HUDEP-2 (cell line): ENCODE measurements at regions not wholly inside any gene's neighbourhood (a gene's known extent, or its start where the extent isn't known, plus 50 kb on each side); places are given as distances from the start of the nearest gene placed in this dataset.
"Not testable (repeated sequence)": the region's sequence is repeated elsewhere in the genome, so short reads cannot be mapped to it uniquely, and the experiment has no call there.

Experiments
- DNase-seq, 76 experiments: peaks; one replicate each; lab custom pipeline; 2025; ENCODE audit not compliant: unreplicated experiment in 76 of 76; lab: John Stamatoyannopoulos, UW

DNA sequence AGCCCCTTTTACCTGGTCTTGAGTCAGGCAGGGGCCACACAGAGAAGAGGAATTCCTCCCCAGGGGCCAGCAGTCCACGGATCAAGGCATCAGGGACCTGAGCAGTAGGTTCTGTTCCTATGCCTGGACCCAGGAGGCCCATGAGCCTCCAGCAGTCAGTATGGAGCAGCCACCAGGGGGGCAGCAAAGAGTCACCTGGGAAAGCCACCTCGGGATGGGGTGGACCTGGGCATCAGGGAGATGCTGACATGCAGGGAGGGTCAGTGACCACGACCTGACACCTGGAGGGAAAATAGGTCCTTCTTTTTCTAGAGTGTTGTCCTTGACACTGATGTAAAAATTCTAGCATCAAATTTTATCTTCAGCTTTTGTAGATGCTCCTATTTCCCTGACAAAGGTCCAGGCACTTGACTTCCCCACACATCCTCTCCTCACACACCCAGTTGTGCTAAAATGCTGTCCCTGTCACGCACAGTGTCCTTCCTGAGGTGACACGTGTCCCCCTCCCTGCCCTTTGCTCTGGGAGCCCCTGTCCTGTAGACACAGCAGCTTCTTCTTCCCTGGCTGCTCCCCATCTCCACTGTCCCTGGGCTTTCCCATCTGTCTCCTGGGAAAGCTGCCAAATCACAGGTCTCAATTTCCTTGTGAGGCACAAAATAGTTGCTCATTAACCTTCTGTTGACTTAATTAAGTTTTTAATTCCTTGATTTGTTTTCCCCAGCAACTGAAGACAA lies 70.0 kb upstream of the IGLL5 start:
- DNase-seq: no peak

DNA sequence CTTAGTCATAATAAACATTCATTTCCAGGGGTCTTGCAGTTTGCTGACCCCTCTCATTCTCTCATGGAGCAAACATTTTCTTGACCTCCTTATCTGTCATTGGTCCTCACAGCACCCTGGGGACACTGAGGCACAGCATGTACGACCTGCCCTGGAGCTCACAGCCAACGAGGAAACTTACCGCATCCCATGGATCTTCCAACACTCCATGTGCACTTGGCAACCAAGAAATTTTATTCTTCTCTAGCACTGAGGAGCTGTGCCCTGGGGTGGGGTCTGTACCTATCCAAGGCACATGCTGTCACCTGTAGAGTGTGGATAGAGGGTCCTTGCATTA lies 69.4 kb upstream of the IGLL5 start:
- no peak for DNase-seq

DNA sequence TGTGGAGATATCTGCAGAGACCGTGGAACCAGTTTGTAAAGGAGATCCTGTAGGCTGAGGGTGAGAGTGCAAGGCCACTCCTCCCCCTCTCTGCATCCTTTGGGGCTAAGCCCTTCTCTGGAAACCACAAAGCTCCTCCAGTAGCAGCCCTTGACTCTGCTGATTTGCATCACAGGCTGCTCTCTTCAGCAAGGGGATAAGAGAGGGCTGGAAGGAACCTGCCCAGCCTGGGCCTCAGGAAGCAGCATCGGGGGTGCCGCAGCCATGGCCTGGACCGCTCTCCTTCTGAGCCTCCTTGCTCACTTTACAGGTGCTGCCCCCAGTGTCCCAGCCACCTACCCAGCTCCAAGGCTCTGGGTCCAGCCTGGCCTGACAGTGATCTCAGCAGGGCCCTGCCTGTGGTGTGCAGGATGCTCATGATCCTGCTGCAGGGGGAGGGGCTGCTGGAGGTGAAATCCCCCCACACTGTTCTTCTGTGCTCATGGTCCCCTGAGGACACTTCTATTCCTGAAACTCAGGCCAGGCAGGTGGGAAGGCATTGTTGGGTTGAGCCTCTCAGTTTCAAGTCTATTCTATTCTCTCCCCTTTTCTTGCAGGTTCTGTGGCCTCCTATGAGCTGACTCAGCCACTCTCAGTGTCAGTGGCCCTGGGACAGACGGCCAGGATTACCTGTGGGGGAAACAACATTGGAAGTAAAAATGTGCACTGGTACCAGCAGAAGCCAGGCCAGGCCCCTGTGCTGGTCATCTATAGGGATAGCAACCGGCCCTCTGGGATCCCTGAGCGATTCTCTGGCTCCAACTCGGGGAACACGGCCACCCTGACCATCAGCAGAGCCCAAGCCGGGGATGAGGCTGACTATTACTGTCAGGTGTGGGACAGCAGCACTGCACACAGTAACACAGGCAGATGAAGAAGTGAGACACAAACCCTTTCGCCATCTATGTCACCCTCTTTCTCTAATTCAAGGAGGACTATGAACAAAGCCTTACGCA lies 68.5 kb upstream of the IGLL5 start:
- no peak for DNase-seq

DNA sequence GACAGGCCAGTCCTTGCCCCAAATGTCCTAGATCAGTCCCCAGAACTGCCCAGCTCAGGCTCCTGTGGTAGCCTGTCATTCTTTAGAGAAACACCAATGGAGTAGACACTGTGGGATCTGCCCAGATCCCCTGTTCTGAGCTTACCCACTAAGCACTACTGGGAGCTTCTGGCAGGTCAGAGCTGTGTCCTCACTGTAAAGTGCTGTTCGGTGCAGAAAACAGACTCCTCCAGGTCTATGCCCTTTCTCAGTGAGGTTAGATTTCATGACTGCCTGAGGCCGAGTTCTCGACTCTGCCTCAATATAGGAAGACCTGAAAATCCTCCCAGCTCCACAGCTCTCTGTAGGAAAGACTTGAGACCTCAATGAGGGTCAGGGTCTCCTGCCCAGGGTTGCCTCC lies 67.5 kb upstream of the IGLL5 start:
- DNase-seq: no peak

DNA sequence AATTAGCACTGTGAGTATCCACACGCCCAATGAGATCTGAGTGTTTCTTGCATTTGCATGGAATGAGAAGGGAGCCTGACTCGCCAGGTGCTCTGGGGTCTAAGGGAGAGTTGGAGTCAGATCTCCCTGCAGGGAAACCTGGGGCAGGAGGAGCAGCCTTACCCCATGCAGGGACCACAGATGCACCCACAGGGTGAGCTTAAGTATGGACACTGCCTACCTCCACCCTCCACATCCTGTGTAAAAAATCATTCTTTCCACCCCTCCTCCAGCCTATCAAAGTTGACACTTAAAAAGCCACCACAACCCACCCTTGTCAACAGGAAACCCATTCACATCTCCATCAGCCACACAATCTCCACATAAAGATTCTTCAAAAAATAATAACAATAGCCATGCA lies 67.0 kb upstream of the IGLL5 start:
- no peak for DNase-seq

DNA sequence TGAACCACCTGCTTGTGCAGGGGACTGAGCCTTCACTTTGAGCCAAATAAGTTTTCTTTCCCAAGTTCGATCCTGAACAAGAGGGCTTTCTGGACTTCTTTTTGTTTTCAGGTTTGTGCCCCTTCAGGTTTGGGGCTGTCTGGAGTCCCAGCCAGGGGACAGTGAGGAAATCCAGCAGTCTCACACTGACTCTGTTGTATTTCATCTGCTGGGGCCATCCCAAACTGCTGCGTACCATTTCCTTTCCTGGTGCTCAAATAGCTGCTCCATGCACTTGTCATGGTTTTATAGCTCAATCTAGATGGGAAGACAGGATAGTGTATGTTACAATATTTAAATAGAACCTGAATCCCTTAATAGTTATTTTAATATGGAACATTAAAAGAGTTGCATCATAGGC lies 66.3 kb upstream of the IGLL5 start:
- DNase-seq: no peak

DNA sequence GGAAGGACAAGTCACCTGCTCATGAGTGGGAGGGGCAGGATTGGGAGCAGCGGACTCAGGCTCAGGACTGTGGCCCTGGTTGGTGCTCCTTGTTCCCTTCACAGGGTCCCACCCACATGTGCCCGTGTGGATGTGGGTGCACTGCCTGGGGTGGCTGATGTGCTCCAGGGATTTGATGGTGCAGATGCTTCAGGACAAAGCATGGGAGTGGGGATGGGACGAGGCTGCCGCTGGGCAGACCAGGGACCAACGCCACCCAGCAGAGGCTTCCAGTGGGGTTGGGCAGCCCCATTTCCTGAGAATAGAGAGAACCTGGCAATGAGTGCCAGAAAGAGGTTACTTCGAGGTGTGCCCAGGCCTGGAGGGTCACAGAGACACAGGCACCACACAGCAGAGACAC lies 65.5 kb upstream of the IGLL5 start:
- DNase-seq: no peak

DNA sequence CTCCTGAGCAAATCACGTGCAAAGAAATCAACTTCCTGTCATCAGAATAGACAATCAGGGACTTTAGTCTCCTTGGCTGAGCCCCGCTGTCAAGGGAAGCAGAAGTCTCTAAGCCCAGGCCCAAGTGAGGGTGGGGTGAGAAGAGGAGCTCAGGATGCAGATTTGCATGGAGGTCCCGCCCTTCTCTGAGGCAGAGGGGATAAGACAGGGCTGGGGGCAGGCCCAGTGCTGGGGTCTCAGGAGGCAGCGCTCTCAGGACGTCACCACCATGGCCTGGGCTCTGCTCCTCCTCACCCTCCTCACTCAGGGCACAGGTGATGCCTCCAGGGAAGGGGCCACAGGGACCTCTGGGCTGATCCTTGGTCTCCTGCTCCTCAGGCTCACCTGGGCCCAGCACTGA lies 65.1 kb upstream of the IGLL5 start:
- not testable (repeated sequence) for DNase-seq

DNA sequence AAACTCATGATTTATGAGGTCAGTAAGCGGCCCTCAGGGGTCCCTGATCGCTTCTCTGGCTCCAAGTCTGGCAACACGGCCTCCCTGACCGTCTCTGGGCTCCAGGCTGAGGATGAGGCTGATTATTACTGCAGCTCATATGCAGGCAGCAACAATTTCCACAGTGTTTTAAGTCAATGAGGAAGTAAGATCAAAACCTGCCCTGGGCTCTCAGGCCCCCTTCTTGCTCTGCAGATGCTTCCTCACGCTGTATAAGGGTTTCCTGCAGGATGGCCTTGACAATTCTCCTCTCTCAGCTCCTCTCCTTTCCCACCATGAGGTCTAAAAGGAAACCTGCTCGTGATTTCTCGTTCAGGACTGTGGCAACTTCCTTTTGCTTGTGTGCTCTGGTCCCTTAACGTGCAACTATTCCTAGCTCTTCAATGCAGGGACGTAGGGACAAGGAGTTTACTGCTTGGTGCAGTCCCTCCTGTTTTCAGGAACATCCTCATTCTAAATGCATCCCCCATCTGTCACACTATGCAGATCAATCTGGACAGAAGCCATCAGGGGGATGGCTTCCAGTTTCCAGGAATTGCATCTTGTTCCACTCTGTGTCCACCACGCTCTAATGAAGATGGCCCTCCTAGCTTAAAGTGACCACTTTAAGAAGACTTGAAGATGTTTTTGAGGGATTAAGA lies 64.3 kb upstream of the IGLL5 start:
- no peak for DNase-seq

DNA sequence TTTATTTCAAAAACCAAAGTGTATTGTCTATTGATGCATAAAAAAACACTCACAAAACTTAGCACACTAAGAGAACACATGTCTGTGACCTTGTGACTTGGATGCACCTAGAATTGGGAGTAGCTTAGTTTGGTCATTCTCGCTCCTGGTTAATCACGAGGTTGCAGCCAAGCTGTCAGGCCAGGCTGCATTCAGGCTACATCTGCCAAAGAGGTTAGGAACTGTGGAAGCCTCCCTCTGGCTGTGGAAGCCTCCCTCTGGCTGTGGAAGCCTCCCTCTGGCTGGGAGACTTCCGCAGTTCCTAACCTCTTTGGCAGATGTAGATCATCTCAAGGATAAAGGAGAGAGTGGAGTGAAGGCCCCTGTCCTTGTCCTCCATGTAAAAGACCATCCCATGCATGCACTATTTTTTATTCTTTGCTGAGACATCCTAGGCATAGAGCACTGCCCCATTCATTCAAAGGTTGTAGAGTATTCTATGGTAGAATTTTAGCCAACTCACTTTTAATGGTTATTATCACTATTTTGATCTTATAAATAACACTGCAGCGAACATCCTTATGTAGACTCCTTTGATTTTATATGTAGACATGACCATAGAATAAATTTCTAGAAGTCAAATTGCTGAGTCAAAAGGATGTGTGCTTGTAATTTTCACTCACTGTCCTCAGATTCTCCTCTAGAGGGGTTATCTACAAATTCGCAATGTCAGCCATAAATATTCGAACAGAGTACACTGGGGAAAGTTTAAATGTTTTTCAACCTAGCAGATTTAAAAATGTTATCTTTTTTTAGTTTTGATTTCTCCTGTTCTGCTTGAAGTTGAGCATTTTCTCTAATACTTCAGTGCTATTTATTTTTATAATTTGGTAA lies 63.0 kb upstream of the IGLL5 start:
- DNase-seq: no peak

DNA sequence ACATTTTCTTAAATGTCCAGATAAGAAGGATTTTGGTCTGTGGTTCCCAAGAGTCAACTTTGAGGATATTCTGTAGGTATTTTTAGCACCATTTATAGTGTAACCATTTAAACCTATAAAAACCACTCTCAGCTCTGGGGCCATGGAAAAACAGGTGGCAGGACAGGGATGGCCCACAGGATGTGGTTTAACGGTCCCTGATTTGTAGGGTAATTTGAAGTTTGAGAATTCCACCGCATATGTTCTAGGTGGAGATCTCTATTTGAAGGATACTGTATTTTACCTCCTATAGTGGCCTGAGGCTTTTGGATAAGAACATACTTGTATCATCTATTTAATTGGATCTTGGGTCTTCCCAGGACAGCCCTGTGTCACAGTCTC lies 62.4 kb upstream of the IGLL5 start:
- no peak for DNase-seq

DNA sequence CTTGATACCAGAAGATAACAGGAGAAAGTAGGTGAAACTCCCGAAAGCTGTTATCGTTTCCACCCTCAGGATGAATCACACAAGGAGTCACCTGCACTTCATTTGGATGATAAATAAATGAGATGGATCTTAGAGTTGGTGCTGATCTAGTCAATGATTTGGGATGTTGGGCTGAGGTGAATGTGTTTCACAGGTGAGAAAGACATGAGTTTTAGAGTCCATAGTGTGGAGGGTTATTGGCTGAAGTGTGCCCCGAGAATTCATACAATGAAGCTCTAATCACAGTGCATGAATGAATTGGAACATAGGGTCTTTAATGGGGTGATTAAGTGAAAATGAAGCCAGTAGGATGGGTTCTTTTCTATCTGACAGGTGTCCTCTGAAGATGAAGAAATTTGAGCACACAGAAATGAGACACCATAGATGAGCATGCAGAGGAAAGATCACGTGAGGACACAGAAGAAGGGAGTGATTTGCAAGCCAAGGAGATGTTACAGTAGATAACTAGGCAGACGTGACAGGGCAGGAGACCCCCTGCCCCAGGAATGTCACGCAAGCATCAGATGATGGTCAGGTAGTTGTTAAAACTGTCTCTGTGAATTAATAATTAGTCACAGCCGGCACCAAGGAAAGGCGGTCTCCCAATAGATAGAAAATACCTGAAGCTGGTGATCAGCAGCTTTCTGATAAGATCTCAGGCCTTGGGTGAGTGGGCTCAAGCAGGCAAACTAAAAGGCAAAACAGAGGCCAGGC lies 60.3 kb upstream of the IGLL5 start:
- DNase-seq: no peak

DNA sequence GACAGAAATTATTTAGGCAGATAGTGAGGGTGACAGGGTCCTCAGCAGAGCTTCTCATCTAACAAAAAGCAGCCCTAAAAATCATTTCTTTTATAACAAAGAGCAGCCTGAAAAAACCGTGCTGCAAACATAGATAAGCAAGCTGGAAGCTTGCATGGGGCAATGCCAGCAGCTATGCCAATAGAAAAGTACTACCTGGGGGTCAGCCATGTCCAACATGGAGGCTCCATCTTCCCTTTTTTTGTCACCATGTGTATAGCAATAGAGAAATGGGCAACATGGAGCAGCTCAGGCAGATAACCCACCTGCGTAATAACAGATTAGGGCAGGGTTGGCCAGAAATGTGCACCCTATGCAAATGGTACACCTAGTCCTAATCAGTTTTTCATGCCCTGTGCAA lies 57.4 kb upstream of the IGLL5 start:
- no peak for DNase-seq

DNA sequence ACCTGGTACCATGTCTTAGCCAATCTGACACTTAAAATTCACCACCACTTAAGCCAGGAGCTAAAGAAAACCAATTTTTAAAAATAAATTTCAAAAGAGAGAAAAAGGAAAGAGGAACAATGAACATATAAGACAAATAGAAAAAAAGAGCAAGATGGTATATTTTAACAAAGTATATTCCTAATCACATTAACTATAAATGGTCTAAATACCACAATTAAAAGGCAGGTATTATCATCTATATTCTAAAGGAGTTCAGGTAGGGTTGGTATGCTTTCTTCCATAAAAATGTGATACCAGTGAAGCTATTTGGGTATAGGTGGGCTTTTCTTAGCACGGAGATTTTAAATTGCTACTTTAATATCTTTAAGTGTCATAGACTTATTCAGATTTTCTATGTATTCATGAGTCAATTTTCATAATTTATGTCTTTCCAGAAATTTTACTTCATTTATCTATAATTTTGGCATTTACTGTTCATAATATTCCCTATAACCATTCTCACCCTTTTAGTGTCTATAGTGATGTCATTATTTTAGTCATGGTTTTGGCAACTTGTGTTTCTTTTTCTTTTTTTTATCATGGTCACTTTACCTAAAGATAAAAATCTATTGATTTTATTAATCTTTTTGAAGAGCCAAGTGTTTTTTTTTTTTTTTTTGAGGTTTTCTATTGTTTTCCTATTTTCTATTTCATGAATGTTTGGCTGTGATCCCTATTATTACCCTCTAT lies 56.5 kb upstream of the IGLL5 start:
- no peak for DNase-seq

DNA sequence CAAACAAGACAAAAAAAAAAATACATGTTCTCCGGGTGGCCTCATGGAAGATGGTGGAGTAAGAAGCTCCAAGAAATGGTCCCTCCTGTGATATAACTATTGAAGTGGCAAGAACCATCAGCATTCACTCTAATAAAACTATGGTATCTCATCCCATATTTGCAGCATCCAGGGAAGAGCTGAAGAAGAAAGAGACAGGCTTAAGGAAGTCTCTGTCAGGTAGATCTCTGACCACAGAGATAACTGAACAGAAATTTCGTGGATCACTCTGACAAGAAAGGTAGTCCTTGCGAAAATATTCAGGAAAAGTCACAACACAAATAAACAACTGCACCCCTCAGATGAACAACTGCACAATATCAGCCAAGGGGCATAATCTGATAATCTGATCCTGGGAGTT lies 54.6 kb upstream of the IGLL5 start:
- no peak for DNase-seq

DNA sequence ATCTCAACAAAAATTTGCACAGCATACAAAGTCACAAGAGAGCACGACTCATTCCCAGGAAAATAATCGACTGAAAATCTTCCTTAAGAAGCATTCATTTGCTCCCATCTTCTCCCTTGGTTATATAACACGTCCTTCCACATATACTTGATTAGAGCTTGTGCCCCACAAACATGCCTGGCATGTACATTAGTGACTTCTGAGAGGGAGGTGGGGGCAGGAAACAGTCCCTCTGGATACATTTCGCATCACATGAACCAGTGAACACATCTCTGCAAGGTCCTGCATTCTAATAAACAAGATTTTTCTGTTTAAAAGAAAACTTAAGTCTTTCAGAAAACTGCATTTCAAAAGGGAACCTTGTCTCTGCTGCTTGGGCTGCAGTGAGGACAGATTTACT lies 54.1 kb upstream of the IGLL5 start:
- DNase-seq: no peak

DNA sequence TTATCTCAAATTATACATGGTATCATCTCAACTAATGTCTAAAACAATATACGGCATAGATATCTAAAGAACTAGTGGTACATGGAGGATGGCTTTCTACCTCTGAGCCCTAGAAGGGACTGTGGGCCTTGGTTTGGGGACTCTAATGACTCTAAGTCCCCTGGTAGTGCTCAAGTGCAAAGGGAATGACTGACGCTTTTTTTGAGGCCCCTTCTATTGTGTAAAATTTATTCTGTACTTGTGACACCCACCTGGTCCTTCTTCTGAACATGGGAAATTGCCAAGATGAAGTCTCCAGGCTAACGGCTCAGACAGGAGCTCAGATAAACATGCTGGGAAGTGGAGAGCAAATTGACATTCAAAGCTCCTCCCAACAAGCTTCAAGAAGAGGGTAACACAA lies 53.4 kb upstream of the IGLL5 start:
- no peak for DNase-seq

DNA sequence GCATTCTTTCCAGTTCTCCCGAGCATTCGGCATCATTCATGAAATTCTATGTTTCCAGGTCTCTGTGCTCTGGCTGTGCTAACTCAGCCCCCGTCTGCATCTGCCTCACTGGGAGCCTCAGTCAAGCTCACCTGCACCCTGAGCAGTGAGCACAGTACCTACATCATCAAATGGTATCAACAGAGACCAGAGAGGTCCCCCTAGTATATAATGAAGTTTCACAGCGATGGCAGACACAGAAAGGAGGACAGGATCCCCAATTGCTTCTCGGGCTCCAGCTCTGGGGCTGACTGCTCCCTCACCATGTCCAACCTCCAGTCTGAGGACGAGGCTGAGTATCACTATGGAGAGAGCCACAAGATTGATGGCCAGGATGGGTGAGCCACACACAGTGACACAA lies 52.8 kb upstream of the IGLL5 start:
- DNase-seq: no peak

DNA sequence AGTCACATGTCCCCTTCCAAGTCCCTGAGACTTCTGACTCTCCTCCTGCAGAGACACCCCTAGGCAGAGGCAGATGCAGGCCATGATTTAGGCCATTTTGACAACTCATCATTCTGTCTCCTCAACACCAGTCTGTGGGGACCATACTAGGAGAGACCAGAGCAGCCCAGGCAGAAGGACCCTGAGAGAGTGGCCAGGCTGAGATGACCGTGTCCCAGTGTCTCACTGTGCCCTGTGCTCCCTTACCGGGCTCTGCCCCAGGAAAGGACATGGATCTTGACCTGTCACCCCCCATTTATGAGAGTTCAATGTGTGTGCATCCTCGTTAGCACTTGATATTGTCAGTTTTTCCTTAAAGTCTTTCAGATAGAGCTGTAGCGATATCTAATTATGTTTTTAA lies 52.4 kb upstream of the IGLL5 start:
- no peak for DNase-seq
